AG10803 (cell line): ENCODE measurements at regions not wholly inside any gene's neighbourhood (a gene's known extent, or its start where the extent isn't known, plus 50 kb on each side); places are given as distances from the start of the nearest gene placed in this dataset.
"Not testable (repeated sequence)": the region's sequence is repeated elsewhere in the genome, so short reads cannot be mapped to it uniquely, and the experiment has no call there.

Experiments used
- DNase-seq: peaks from one replicate; pipeline ENCODE4 v3.0.0; 2010; ENCODE audit warnings: low read depth
- H3K4me3 ChIP-seq: 2 replicates; pipeline ENCODE4 v1.5.1; 2011; ENCODE audit warnings: mild to moderate bottlenecking, low read length, control low read depth
- CTCF ChIP-seq: conservative IDR thresholded peaks from 2 replicates; pipeline ENCODE4 v1.5.1; 2011; ENCODE audit warnings: mild to moderate bottlenecking, low read length, control low read depth, inconsistent platforms

DNA sequence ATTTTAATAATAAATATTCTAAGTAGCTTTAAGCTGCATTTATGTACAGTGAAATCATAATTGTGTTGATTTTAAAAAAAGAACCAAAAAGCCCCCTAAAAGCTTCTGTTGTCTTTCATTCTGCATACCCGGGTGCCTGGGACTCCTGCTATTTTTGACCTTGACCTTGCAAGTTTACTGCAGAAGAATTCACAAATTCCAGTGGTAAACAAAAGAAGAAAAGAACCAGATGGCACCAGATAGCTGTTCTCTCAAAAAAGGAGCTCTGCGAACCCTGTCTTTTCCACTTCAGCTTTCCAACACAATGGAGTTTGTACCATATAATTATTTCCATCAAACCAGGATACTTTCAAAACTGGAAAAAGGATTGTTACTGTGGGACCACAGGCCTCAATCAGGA is 363.3 kb downstream of the SMOC2 start:
- H3K4me3 ChIP-seq, result no peak overlapping the region
- no peak for TF ChIP-seq CTCF
- no peak for DNase-seq

- H3K4me3 ChIP-seq, result no peak overlapping the region
- no peak for DNase-seq
- TF ChIP-seq CTCF, result no peak
Observed at GRCh38 chr6:168803874-168804273, 362.9 kb downstream of the SMOC2 start.

GRCh38 chr6:168799067-168799466 is 358.1 kb downstream of the SMOC2 start:
- TF ChIP-seq CTCF, result no peak
- no peak overlapping the region for H3K4me3 ChIP-seq
- no peak for DNase-seq

GRCh38 chr6:168796106-168796505 is 355.1 kb downstream of the SMOC2 start:
- no peak for TF ChIP-seq CTCF
- H3K4me3 ChIP-seq, result no peak overlapping the region
- DNase-seq, result no peak

- H3K4me3 ChIP-seq, DNase-seq: not testable (repeated sequence)
Observed at GRCh38 chr6:168795611-168796010, 354.6 kb downstream of the SMOC2 start.

GRCh38 chr6:168794491-168794890 is 353.5 kb downstream of the SMOC2 start:
- DNase-seq, result no peak
- TF ChIP-seq CTCF, result no peak
- no peak overlapping the region for H3K4me3 ChIP-seq

DNA sequence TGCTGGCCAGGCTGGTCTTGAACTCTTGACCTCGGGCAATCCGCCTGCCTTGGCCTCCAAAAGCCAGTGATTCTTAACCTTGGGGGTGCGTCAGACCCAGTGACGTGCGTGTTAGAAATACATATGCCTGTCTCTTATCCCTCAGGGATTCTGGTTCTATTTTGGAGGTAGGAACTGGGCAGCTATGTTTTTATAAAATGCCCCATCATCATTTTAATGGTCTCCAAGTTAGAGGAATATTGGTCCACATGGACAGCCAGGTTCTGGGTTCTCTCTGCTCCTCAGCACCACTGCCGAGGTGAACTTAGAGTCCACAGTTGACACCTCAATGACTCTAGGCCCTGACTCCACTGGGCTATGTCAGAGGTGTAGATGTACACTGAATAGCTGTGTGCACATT is 352.7 kb downstream of the SMOC2 start:
- H3K4me3 ChIP-seq, result no peak overlapping the region
- no peak for TF ChIP-seq CTCF
- DNase-seq, result no peak

GRCh38 chr6:168791917-168792316 is 350.9 kb downstream of the SMOC2 start:
- H3K4me3 ChIP-seq, result no peak overlapping the region
- DNase-seq, result no peak
- no peak for TF ChIP-seq CTCF
